ENCODE measurements at regions not wholly inside any gene's neighbourhood (a gene's known extent, or its start where the extent isn't known, plus 50 kb on each side); places are given as distances from the start of the nearest gene placed in this dataset.
"Not testable (repeated sequence)": the region's sequence is repeated elsewhere in the genome, so short reads cannot be mapped to it uniquely, and the experiment has no call there.

DNA sequence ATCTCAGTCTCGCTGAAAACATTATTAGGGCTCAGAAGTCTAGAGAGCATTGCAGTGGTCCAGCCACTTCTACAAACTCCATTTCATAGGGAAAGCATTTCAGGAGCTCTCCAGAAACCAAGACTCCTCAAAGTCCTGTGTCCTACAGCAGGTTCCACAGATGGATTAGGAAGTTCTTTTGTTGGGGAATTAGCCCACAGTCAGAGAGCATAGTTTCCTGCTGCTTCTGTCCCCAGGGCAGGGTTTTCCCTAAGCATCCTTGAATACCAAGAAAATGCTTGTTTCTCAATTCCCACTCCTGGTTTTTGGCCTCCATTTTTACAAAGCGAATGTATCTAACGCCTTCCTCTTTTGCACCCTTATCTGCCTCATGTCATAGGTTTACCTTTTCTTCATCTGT is 235.9 kb upstream of the PODXL start:
- no peak for DNase-seq

DNA sequence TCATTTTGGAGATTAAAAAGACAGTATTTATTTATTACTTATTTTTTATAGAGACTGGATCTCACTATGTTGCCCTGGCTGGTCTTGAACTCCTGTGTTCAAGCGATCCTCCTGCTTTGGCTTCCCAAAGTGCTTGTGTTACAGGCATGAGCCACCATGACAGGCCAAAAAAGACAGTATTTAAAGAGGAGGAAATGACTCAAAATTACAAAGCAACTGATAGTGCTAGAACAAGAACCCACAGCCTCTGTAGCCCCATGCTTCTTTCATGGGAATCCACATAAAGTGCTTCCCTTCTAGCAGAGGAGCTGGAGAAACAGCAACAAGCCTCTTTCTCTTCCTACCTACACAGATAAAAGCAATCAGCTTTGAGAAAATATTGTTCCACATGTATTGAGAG is 230.7 kb upstream of the PODXL start:
- DNase-seq = no peak

DNA sequence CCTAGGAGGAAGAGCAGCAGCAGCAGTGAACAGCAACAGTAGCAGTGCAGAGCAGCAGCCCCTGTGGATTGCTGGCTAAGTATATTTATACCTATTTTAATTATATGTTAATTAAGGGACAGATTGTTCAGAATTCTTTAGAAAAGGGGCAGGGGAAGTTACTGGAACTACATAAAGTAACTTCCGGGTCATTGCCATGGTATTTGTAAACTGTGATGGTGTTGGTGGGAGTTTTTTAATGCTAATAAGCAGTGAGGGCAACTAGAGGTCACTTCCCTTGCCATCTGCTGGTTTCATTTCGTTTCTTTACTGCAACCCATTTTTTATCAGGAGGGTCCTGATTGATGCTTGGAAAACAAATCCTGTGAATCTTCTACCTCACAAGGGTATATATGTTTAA is 229.8 kb upstream of the PODXL start:
- DNase-seq = no peak

DNA sequence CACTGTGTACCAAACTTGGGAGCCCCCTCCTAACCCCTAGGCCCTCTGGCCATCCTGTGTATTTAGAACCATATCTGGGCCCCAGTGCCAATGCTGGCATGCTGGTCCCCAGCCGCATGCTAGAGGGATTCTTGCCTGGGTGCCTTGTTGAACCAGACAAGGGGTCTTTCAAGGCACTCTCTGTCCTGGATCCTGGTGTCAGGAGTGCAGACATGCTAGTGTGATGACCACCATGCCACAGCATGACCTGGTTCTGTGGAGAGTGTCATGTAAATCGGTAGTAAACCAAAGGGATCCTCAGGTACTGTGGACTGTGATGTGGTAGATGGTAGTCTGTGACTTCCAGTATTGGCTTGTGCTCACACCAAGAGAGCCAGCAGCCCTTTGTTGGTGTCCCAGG is 222.2 kb upstream of the PODXL start:
- no peak for DNase-seq

DNA sequence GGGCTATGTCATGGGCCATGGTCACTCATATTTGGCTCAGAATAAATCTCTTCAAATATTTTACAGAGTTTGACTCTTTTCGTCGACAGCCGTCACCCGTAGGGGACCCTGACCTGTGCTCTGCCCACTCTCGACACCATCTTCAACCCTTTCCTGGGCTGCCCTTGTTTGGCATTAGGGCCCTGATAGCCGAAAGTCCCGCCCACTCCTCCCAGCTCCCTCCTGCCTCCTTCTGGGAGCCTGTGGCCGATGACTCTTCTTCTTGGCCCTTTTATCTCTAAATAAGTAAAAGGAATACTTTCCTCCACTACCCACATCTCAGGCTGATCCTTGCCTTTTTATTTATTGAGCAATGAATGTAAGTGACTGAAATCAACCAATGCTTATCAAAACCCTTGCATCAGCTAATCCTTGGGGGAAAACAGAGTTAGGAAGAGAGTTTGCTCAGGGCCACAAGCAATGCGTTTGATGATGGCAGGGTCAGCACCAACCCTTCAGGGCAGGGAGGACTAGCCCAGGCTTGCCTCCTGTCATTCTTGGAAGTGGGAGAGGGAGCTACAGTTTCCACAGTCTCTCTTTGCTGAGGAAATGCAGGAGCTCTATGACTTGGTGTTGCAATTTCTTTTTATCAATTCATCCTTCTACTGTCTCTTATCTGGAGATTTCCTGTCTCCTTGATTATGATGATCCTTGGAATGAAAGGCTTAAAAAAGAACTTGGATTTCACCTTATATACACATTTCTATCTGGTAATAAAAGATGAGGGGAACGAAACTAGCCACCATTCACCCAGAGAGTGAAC is 218.2 kb upstream of the PODXL start:
- DNase-seq = no peak

DNA sequence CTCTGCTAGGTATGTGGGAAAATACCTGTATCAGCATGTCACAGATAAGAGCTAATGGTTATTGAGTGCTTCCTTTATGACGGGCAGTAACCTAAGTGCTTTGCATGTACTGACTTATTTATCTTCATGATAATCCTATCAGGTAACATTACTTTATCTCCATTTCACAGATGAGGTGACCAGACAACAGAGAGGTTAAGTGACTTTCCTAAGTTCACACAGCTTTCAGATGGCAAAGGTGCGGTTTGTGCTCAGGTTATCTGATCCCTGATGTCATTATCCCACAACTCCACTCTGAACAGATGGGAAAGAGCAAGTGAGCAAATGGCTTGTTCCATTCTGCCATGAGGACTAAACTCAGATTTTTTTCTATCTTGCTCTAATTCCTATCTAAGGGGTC is 217.0 kb upstream of the PODXL start:
- no peak for DNase-seq

DNA sequence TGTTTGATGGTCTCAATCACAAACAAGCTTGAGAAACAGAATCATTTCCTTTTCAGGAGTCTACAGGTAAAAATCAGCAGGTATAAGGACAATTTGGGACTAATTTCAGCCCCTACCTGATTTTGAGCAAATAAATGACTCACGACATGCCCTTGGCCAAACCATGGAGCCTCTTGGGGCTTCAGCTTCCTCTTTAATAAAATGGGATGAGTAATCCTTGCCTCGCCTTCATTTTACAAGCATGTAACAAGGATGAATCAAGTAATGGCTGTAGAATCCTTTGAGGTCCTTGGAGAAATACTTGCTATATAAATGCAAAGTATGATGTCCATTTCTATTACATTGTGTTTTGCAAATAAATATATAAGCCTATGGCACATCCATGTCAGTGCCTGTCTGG is 212.8 kb upstream of the PODXL start:
- no peak for DNase-seq

DNA sequence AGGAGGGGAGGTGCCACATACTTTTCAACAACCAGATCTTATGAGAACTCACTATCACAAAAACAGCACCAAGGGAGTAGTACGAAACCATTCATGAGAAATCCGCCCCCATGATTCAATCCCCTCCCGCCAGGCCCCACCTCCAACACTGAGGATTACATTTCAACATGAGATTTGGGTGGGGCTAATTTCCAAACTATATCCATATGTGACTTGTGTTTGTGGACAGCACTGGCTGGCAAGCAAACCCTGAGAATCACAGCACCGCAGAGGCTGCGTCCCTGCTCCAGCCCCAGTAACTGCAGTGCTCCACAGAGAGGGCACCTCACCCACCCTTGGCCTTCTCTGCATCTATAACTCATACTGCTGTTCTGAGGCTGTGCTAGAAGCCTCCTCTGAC is 211.2 kb upstream of the PODXL start:
- no peak for DNase-seq

DNA sequence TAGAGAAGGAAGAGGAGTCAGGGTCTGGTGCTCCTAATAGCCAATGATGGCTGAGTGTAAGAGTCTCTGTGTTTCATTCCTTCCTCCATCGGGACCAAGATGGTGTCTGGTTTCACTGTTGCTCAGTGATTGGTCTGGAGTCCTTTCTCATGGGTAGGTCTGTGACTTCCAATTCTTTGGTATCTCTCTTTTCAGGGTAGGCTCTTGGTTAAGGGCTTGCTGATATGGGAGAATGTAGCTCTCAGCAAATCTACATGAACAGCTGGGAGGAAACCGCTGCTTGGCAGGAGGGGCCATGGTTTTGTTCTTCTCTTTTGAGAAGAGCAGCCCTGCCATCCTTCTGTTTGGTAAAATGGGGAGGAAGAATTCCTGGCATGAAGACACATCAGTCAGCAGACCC is 209.1 kb upstream of the PODXL start:
- DNase-seq = no peak

DNA sequence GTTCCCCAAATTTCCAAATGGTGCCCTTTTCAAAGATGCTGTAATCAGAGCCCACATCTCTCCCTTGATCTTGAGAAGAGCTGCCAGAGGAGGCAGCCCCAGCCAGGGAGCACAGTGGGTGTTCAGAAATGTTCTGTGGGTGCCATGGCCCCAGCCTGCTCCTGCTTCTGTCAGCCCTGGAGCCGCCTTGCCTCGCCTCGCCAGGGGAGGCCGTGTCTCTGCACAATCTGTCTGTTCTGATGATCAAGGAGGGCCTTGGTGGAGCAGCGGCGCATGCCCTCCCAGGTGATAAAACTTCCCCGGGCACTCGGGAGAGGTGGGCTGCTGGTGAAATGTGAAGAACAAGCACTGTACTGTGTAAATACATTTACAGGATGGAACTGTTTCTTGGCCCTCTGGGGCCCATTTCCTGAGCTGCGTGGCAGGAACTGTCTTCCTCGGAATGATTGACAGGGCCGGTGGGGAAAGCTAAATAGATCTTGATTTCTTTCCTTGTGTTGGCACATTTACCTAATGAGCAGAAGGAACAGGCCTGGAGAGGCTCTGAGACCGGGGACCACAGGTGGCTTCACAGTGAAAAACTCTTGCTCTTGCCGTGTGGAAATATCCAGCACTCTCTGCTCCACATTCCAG is 207.8 kb upstream of the PODXL start:
- DNase-seq = no peak

DNA sequence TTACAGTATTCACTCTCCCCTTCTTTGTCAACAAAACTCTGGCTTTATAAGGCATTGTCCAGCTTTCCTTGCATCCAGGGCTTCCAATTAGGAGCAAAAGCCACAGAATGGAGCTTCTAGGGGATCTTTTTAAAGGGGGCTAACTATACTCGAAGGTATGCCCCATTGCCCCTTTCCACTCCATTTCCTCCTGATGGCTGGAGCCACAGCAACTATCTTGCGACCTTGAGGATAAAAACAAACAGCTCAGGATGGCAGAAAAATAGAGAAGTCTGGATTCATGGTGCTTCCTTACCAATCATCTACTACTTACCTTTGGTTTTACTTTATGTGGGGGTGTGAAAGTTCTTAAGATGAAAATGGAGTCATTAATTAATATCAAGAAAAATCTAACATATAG is 206.3 kb upstream of the PODXL start:
- DNase-seq = no peak

DNA sequence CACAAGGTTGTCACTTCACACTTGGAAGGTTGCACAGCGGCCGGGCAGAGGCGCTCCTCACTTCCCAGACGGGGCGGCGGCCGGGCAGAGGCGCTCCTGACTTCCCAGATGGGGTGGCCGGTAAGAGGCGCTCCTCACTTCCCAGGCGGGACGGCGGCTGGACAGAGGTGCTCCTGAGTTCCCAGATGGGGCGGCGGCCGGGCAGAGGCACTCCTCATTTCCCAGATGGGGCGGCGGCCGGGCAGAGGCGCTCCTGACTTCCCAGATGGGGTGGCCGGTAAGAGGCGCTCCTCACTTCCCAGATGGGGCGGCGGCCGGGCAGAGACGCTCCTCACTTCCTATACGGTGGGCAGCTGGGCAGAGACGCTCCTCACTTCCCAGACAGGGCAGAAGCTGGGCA is 199.4 kb upstream of the PODXL start:
- not testable (repeated sequence) for DNase-seq

DNA sequence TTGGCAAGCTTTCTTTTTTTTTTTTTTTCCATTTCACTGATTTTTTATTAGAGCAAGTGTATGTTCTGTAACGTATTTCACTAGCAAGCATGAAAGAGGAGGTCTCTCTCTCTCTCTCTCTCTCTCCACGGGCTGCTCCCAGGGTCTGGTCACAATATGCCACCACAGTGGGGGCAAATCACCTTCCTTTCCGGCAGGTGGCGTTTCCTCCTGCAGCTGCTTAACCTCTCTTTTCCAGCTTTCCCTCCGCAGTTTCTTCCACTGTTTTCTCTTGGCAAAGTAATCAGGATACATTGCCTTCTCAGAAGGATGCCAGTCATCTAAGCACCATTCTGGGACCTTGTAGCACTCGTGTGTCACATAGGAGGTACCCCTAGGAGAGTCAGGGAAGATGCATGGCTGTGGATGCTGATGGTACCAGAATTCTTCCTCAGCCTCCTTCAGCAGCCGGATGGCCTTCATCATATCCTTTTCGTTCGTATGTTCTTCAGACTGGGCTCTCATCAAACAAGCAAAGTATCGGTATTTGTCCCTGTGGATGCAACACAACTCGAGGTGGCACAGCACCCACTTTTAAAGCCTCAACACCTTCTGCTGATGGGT is 197.3 kb upstream of the PODXL start:
- DNase-seq = no peak

DNA sequence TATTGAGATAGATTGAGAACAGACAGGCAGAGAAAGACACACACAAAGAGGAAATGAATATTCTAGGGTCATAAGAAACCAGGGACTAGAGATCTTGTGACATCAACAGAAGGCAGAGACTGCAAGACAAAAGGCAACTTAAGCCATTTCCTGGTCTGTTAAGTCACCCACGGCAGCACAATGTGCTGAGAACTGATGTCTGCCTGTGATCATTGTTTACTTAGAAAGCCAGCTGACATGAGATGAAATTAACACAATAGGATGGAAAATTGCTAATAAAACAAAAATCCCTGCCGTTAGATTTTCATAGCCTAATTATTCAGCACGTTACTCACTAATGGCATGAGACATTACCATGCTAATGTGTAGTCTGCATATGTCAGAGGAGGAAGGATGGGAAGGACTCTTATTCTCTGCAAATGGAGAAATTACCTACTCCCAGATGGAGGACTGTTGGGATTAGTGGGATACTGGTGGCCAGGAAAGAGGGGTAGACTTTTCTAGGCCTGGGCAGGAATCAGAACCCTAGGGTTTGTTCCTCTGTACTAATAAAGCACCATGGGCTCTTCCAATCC is 191.3 kb upstream of the PODXL start:
- no peak for DNase-seq

DNA sequence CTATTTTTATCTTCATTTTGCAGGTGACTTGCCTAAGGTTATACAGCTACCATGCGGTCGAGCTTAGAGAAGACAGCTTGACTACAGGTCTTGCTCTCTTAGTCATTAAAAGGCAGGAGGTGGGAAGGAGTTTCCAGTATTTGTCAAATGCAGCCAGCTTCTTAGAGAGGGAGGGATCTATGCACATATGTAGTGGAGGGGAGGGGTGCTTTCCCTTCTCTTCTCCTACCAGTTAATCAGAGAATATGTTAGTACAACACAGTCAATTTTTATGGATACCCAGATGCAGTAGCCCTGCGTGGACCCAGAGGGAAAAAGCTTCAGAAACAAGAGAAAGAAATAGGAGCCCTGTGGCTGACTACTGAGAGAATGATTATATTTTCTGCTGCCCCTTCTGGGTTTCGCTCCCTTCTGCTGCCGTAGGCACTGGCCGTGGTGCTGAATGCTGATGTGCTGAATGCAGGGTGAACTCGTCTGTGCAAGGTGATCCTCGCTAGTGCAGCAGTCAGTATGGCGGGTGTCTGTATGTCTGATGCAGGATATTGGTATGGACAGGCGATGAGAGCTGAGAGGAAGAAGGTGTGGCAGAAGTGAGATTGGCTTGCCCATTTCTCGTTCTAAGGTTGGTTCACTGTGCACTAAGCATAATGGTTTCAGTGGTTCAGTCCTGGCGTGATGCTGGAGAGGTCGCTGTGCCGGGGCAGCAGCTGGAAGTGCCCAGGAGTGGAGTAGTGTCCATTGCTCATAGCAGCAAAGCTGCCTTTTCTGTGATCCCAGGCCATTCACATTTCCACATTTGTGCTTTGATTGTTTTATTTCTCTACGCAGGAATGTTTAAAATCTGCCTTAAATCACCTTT is 189.2 kb upstream of the PODXL start:
- DNase-seq = no peak

DNA sequence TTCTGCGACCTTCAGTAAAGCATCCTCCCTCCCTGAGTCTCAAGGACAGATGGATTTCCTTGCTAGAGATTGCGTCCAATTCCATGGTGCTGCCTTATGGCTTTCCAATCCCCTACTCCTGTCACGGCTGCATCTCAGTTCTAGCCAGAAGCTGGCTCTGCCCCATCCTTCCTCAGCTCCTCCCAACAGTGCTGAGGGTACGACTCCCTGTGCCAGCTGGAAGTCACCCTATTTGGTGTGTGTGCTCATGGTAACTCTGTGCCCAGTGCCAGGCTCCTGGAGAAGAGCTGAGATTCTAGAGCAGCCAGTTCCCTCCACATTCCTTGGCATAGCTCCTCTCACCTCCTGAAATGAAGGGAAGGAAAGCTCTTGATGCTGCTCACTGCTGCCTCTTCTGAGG is 185.0 kb upstream of the PODXL start:
- peak in 2 of 14 donors; percentile 5 to 93 for DNase-seq

DNA sequence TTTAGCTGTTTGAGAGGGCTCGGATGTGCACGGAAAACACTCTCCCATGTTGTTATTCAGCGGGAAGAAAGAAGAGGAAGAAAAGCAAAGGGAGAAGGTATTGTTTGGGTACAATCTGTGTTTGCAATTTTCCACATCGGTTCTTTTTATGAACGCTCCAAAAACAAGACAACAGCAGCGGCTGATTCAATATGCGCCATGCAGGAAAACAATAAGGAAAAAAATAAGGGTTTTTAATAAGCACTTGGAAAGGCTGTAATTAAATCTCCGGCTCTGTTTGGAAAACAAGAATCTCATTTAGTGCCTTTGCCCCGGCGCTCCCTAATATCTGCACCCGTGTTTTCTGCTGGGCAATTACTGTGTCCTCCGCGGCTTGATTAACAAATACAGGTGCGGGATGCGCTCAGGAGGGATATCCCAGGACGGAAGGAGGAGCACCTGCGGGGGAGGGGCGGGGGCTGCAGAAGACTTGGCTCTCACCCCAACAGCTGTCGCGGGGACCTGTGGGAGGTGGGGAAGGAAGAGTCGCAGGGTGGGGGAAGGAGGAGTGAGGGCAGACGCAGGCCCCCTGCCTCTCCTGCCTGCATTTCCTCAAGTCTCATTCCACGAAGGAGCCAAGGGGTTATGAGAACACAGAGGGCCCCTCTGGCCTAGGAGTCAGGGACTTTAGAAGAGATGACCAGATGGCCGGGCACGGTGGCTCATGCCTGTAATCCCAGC is 181.5 kb upstream of the PODXL start:
- DNase-seq = no peak

DNA sequence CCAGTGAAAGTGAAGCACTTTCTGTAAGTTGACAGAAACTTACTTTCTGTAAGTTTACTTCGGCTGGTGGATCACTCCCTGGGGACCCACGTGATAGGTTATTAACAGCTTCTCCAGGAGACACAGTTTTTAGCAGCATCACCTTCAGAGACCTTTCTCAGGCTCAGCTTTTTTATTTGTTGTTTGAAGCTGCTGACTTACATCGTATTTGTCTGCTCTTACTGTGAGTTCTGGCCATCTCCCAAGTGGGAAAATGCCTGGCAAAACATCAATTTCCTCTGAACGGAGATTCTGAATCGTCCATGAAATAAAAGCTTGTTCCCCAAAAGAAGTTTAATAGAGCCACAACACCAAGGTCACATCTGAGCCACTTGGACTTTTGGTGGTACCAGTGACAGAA is 178.7 kb upstream of the PODXL start:
- DNase-seq = no peak

DNA sequence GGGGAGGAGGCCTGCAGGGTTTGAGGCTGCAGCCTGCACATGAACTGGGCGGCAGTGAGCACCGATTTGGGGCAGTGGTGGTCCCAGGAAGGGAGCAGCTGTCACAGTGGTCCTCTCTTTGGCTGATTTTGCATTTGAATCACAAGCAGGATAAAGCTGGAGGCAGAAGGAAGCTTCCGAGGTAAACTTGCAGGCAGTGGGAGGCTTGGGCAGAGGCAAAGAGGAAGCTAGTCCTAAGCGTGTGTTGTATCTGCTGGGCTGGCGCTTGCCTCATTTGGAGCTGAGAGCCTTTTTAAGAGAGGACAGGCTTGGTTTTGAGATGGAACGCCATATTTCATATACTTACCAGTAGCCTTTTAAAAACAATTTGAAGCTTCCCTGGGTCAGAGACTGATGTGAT is 177.2 kb upstream of the PODXL start:
- no peak for DNase-seq

DNA sequence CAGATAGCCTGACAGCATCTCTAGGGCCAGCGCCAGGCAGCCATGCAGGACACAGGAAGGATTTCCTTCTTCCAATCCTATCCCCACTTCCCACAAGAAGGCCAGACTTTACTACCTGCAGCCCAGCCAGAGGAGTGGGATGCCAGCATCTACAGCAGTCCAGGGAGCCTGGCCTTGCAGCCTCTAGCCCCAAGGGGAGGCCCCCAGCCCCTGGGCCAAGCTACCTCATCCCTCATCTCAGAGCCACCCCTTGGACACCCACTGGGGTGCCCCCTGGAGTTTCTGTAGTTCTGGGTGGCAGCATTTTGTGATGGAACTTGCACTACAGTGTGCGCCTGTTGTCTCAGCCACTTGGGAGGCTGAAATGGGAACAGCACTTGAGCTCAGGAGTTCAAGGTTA is 170.8 kb upstream of the PODXL start:
- no peak for DNase-seq

DNA sequence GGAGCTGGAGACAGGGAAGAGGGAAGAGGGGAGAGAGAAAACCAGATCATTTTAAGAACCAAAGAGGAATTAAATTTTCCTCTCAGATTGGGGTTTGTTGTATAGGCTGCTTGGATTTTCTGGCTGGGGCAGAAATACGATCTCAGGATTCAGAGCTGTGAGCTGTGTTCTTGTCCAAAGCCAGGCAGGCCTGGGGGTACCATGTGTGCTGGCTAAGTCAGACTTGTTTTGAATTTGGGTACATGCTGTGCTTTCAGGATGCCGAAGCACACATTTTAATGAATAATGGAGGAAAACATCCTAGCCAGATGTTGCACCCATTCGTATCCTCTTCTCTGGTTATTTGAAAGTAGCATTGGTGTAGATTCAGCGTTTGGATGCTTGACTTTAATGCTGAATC is 170.3 kb upstream of the PODXL start:
- DNase-seq = no peak

DNA sequence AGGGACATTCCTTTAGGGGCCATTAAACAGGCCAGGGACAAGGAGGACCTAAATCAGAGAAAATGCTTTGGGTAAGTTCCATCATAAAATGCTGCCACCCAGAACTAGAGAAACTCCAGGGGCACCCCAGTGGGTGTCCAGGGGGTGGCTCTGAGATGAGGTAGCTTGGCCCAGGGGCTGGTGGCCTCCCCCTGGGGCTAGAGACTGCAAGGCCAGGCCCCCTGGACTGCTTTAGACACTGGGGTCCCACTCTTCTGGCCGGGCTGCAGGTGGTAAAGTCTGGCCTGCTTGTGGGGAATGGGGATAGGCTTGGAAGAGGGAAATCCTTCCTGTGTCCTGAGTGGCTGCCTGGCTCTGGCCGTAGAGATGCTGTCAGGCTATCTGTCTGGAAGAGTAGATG is 169.6 kb upstream of the PODXL start:
- no peak for DNase-seq
